Mesendoderm (in vitro differentiated cells): ENCODE measurements at regions not wholly inside any gene's neighbourhood (a gene's known extent, or its start where the extent isn't known, plus 50 kb on each side); places are given as distances from the start of the nearest gene placed in this dataset.

Experiments used
- DNase-seq: peaks from one replicate; pipeline ENCODE4 v3.0.0; 2013
- H2AK5ac ChIP-seq: 2 replicates; pipeline ENCODE4 v1.6.1; 2013; ENCODE audit warnings: low read length, inconsistent platforms
- H2BK120ac ChIP-seq: 2 replicates; pipeline ENCODE4 v1.6.1; 2013; ENCODE audit warnings: low read depth, mild to moderate bottlenecking, low read length, moderate library complexity, mixed read lengths
- H2BK15ac ChIP-seq: replicated peaks from 2 replicates; pipeline ENCODE4 v1.6.1; 2013; ENCODE audit warnings: low read depth, mild to moderate bottlenecking, moderate library complexity
- H2BK5ac ChIP-seq: 2 replicates; pipeline ENCODE4 v1.6.1; 2013; ENCODE audit warnings: low read length, inconsistent platforms
- H3K18ac ChIP-seq: 2 replicates; pipeline ENCODE4 v1.6.1; 2013; ENCODE audit warnings: mild to moderate bottlenecking, low read length, mixed read lengths
- H3K23ac ChIP-seq: one replicate; pipeline ENCODE4 v1.6.1; 2013; ENCODE audit warnings: low read length
- H3K27ac ChIP-seq: 2 replicates; pipeline ENCODE4 v1.5.1; 2013; ENCODE audit warnings: low read depth, mild to moderate bottlenecking, inconsistent platforms, low read length, moderate library complexity
- H3K27me3 ChIP-seq: 2 replicates; pipeline ENCODE4 v1.6.1; 2013; ENCODE audit warnings: low read length, control low read depth, mild to moderate bottlenecking, inconsistent platforms; ENCODE audit not compliant: insufficient read depth, poor library complexity
- H3K36me3 ChIP-seq: 2 replicates; pipeline ENCODE4 v1.6.1; 2013; ENCODE audit warnings: low read length, inconsistent platforms; ENCODE audit not compliant: control insufficient read depth, insufficient read depth
- H3K4ac ChIP-seq: one replicate; pipeline ENCODE4 v1.6.1; 2013; ENCODE audit warnings: low read depth, mild to moderate bottlenecking, low read length, moderate library complexity
- H3K4me1 ChIP-seq: 2 replicates; pipeline ENCODE4 v1.6.1; 2013; ENCODE audit warnings: low read depth, low read length, inconsistent platforms; ENCODE audit not compliant: control insufficient read depth
- H3K4me2 ChIP-seq: 2 replicates; pipeline ENCODE4 v1.6.1; 2013; ENCODE audit warnings: low read length
- H3K4me3 ChIP-seq: 2 replicates; pipeline ENCODE4 v1.5.1; 2013; ENCODE audit warnings: mild to moderate bottlenecking, low read length
- H3K56ac ChIP-seq: one replicate; pipeline ENCODE4 v1.6.1; 2013; ENCODE audit warnings: low read length
- H3K79me1 ChIP-seq: 2 replicates; pipeline ENCODE4 v1.6.1; 2013; ENCODE audit warnings: low read length, inconsistent platforms
- H3K79me2 ChIP-seq: 2 replicates; pipeline ENCODE4 v1.6.1; 2013; ENCODE audit warnings: mild to moderate bottlenecking, low read length; ENCODE audit not compliant: control insufficient read depth, insufficient read depth
- H3K9ac ChIP-seq: 2 replicates; pipeline ENCODE4 v1.6.1; 2013; ENCODE audit warnings: low read length, inconsistent platforms
- H4K5ac ChIP-seq: one replicate; pipeline ENCODE4 v1.6.1; 2013; ENCODE audit warnings: low read length
- H4K8ac ChIP-seq: one replicate; pipeline ENCODE4 v1.6.1; 2013; ENCODE audit warnings: low read depth, mild to moderate bottlenecking, control low read depth, low read length, moderate library complexity
- WGBS: extraction: QIAGEN DNeasy Blood & Tissue Kit; methylation state at CpG from one replicate; pipeline ENCODE4 v1.1.7; 2013; ENCODE audit warnings: low lambda C conversion rate, missing lambda C conversion rate; ENCODE audit not compliant: insufficient coverage; ENCODE audit errors: extremely low coverage; 5-methylcytosine and 5-hydroxymethylcytosine counted together

- H3K4me2 ChIP-seq: no peak overlapping the region
- no peak overlapping the region for H2BK120ac ChIP-seq
- H3K79me2 ChIP-seq: no peaks in the 10 kb centered on the region
- no peak overlapping the region for H3K56ac ChIP-seq
- H4K8ac ChIP-seq: no peak overlapping the region
- H3K27ac ChIP-seq: no peak overlapping the region
- no peak overlapping the region for H3K9ac ChIP-seq
- H3K18ac ChIP-seq: no peak overlapping the region
- no peak overlapping the region for H3K23ac ChIP-seq
- no peak overlapping the region for H4K5ac ChIP-seq
- no peaks in the 10 kb centered on the region for H3K36me3 ChIP-seq
- H2BK15ac ChIP-seq: no peak overlapping the region
- no peaks in the 10 kb centered on the region for H3K79me1 ChIP-seq
- H3K27me3 ChIP-seq: no peaks in the 10 kb centered on the region
- H2AK5ac ChIP-seq: no peak overlapping the region
- DNase-seq: no peak
- H2BK5ac ChIP-seq: no peak overlapping the region
- no peak overlapping the region for H3K4me3 ChIP-seq
- no peaks in the 10 kb centered on the region for H3K4me1 ChIP-seq
- H3K4ac ChIP-seq: no peak overlapping the region
- WGBS: no CpG with 5 or more reads among the region's 15 CpGs
These were observed 104.6 kb downstream of the METRNL start for GRCh38 chr17:83183951-83184506.

DNA sequence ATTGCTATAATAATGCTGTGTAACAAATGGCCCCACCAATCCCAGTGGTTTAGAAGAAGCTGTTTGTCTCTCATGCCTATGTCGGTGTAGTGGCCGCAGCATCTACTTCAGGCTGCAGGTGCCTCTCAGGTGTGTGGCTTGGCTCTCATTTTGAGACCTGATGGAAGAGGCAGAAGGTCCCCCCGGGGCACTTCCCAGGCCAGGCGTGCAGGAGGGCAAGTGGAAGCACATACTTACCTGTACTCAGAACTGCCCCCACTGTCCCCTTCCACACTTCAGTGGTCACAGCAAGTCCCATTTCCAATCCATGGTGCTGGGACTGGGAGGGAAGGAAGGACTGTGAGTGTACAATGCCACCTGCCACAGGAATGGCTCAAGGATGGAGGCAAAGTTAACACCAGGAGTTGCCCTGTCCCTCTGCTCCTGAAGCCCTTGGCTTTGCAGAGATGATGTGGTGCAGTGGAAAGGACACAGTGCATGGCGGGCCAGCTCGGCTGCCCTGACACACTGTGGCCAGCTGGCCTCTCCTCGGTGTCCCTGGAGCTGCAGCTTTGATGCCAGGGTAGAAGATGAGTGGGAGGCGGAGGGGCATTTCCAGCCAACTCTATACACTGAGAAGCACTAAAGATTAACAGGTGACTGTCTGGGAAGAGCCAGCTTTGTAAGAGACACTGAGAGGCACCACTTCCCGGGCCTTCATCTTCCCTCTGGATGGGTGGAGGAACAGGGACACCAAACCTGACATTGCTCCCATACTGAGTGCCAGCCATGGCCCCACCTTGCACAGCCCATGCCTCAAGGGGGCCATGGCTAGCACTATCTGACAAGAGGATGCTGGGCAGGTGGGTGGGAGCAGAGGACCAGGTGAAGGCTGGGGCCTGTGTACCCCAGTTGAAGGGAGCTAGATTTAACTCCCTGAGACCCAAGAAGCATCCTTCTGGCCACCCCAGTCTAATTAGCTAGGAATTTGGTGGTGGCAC, 105.9 kb downstream of the METRNL start:
- no peak for DNase-seq
- Histone ChIP-seq H3K18ac (no peak overlapping the region), H2BK120ac (no peak overlapping the region), H3K56ac (no peak overlapping the region), H3K4ac (no peak overlapping the region), H3K9ac (no peak overlapping the region), H2BK5ac (no peak overlapping the region), H3K79me1 (no peaks in the 10 kb centered on the region), H2AK5ac (no peak overlapping the region), H3K27me3 (no peaks in the 10 kb centered on the region), H3K27ac (no peak overlapping the region), H3K36me3 (no peaks in the 10 kb centered on the region), H3K4me3 (no peak overlapping the region), H3K4me2 (no peak overlapping the region), H3K23ac (no peak overlapping the region), H4K5ac (no peak overlapping the region), H3K4me1 (no peaks in the 10 kb centered on the region), H2BK15ac (no peak overlapping the region), H3K79me2 (no peaks in the 10 kb centered on the region), H4K8ac (no peak overlapping the region)
- no CpG with 5 or more reads among the region's 9 CpGs for WGBS

GRCh38 chr17:83186226-83186625, 106.8 kb downstream of the METRNL start:
- Histone ChIP-seq H3K18ac (no peak overlapping the region), H2BK15ac (no peak overlapping the region), H3K56ac (no peak overlapping the region), H3K4me2 (no peak overlapping the region), H3K4ac (no peak overlapping the region), H3K9ac (no peak overlapping the region), H2BK120ac (no peak overlapping the region), H4K5ac (no peak overlapping the region), H2BK5ac (no peak overlapping the region), H4K8ac (no peak overlapping the region), H3K36me3 (no peaks in the 10 kb centered on the region), H3K79me2 (no peaks in the 10 kb centered on the region), H3K79me1 (no peaks in the 10 kb centered on the region), H3K27me3 (no peaks in the 10 kb centered on the region), H3K27ac (no peak overlapping the region), H2AK5ac (no peak overlapping the region), H3K4me1 (no peaks in the 10 kb centered on the region), H3K23ac (no peak overlapping the region), H3K4me3 (no peak overlapping the region)
- peak; percentile 15 for DNase-seq
- no CpG with 5 or more reads among the region's 4 CpGs for WGBS

- no peak overlapping the region for H3K4ac ChIP-seq
- no peak overlapping the region for H3K4me2 ChIP-seq
- H3K56ac ChIP-seq: no peak overlapping the region
- no peak overlapping the region for H3K4me3 ChIP-seq
- no peaks in the 10 kb centered on the region for H3K27me3 ChIP-seq
- H3K18ac ChIP-seq: no peak overlapping the region
- DNase-seq: no peak
- no peaks in the 10 kb centered on the region for H3K79me1 ChIP-seq
- no peak overlapping the region for H2BK15ac ChIP-seq
- H2AK5ac ChIP-seq: no peak overlapping the region
- H3K4me1 ChIP-seq: no peaks in the 10 kb centered on the region
- no peak overlapping the region for H4K8ac ChIP-seq
- H2BK5ac ChIP-seq: no peak overlapping the region
- no peak overlapping the region for H3K23ac ChIP-seq
- WGBS: no CpG with 5 or more reads among the region's 3 CpGs
- no peaks in the 10 kb centered on the region for H3K79me2 ChIP-seq
- H2BK120ac ChIP-seq: no peak overlapping the region
- H3K27ac ChIP-seq: no peak overlapping the region
- no peak overlapping the region for H4K5ac ChIP-seq
- no peaks in the 10 kb centered on the region for H3K36me3 ChIP-seq
- H3K9ac ChIP-seq: no peak overlapping the region
These were observed 107.5 kb downstream of the METRNL start for GRCh38 chr17:83186751-83187421.

- no peaks in the 10 kb centered on the region for H3K4me1 ChIP-seq
- H3K79me1 ChIP-seq: no peaks in the 10 kb centered on the region
- no peak overlapping the region for H3K4ac ChIP-seq
- no peak overlapping the region for H3K23ac ChIP-seq
- DNase-seq: no peak
- no peak overlapping the region for H4K8ac ChIP-seq
- H3K9ac ChIP-seq: no peak overlapping the region
- H3K36me3 ChIP-seq: no peaks in the 10 kb centered on the region
- no peak overlapping the region for H3K27ac ChIP-seq
- H3K27me3 ChIP-seq: no peaks in the 10 kb centered on the region
- H4K5ac ChIP-seq: no peak overlapping the region
- no peak overlapping the region for H3K4me3 ChIP-seq
- no peak overlapping the region for H2BK120ac ChIP-seq
- H2AK5ac ChIP-seq: no peak overlapping the region
- no peak overlapping the region for H3K4me2 ChIP-seq
- H3K18ac ChIP-seq: no peak overlapping the region
- no peak overlapping the region for H2BK5ac ChIP-seq
- H2BK15ac ChIP-seq: no peak overlapping the region
- no peaks in the 10 kb centered on the region for H3K79me2 ChIP-seq
- H3K56ac ChIP-seq: no peak overlapping the region
These were observed 108.4 kb downstream of the METRNL start for GRCh38 chr17:83187782-83188311.
